ENCODE measurements at regions not wholly inside any gene's neighbourhood (a gene's known extent, or its start where the extent isn't known, plus 50 kb on each side); places are given as distances from the start of the nearest gene placed in this dataset.

DNA sequence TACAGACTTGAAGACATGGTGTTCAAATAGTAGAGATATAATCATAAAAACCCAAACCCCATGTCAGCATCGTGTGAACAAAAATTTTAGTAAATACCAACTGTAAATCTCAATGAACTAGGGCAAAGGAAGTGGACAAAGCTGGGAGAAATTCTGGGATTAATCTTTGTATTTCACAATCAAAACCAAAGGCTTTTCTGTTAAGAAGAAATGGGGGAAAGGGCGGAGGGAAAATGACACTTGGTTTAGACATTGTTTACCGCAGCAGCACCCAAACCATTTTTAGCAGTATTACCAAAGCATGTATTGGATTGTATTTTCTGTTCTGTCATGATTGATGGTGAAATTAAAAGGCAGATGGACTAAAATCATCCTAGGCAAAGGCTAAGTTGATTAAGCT is 134.2 kb upstream of the PRSS3 start:
- H2BK120ac ChIP-seq (ENCODE audit: low read depth, low read length) = no peak overlapping the region
- DNase-seq (no peak), ATAC-seq (ENCODE audit: low read depth) (no peak)
- H2AFZ ChIP-seq (replicated peaks; ENCODE audit: low read length, poor library complexity) = no peak overlapping the region
- intact Hi-C loops (cut with micrococcal nuclease) (no loop called here), dilution Hi-C loops (cut with HindIII; ENCODE audit: low sequenced_read_pairs, unreplicated experiment) (no loop called here), in situ Hi-C loops (cut with MboI; ENCODE audit: low sequenced_read_pairs) (no loop called here)
- H3K18ac ChIP-seq (ENCODE audit: low read depth, low read length) = no peak overlapping the region
- H2BK5ac ChIP-seq (ENCODE audit: low read depth, low read length, poor library complexity, severe bottlenecking) = no peak overlapping the region
- H3K79me1 ChIP-seq (ENCODE audit: low read depth in 1 of 2, low read length in 2 of 2) = no peaks in the 10 kb centered on the region
- H4K20me1 ChIP-seq (ENCODE audit: insufficient read depth, low read length) = no peaks in the 10 kb centered on the region
- no peak overlapping the region for H2BK15ac ChIP-seq (ENCODE audit: low read depth, low read length)
- H3K4me2 ChIP-seq (ENCODE audit: low read depth, low read length) = no peak overlapping the region
- H3K4me1 ChIP-seq (ENCODE audit: control insufficient read depth, insufficient read depth, low read length) = no peaks in the 10 kb centered on the region
- no peak overlapping the region for H2AK5ac ChIP-seq (ENCODE audit: low read depth, low read length)
- H3K56ac ChIP-seq (ENCODE audit: extremely low read depth, insufficient read depth, low read length) = no peak overlapping the region
- no peak overlapping the region for H3K23ac ChIP-seq (ENCODE audit: low read depth, low read length)
- POLR2A ChIA-PET (ENCODE audit: unreplicated experiment) = no interaction called here
- H4K5ac ChIP-seq (ENCODE audit: low read depth, low read length) = no peak overlapping the region
- no TSS peak for BruUV-seq (replicated peaks)
- no peak overlapping the region for H3K4ac ChIP-seq (ENCODE audit: low read depth, low read length)
- no peaks in the 10 kb centered on the region for H3K9me3 ChIP-seq (ENCODE audit: control insufficient read depth, insufficient read depth, low read length)
- H3K14ac ChIP-seq (replicated peaks; ENCODE audit: low read depth, low read length) = no peak overlapping the region
- H3K36me3 ChIP-seq (ENCODE audit: control insufficient read depth, insufficient read depth, low read length) = no peaks in the 10 kb centered on the region
- H2BK20ac ChIP-seq (ENCODE audit: low read depth, low read length) = no peak overlapping the region
- no peak overlapping the region for H3K9ac ChIP-seq (ENCODE audit: low read depth, low read length)
- H3K27me3 ChIP-seq (ENCODE audit: control insufficient read depth, insufficient read depth, low read length) = peaks cover 13% of the 10 kb centered on the region
- H2AK9ac ChIP-seq (replicated peaks; ENCODE audit: low read depth, low read length, poor library complexity) = no peak overlapping the region
- CTCF ChIA-PET = no interaction called here
- no peak overlapping the region for H3K27ac ChIP-seq (ENCODE audit: insufficient read depth, low read length)
- no peak for TF ChIP-seq CTCF (conservative IDR thresholded peaks at IDR 0.05; ENCODE audit: low read depth, low read length)
- TF ChIP-seq BHLHE40 (IDR thresholded peaks at IDR 0.05; ENCODE audit: low read depth, low read length) = no peak
- no peak for TF ChIP-seq ELK1 (IDR thresholded peaks at IDR 0.05; ENCODE audit: borderline replicate concordance, low read depth, low read length)
- TF ChIP-seq, protein P1, sequence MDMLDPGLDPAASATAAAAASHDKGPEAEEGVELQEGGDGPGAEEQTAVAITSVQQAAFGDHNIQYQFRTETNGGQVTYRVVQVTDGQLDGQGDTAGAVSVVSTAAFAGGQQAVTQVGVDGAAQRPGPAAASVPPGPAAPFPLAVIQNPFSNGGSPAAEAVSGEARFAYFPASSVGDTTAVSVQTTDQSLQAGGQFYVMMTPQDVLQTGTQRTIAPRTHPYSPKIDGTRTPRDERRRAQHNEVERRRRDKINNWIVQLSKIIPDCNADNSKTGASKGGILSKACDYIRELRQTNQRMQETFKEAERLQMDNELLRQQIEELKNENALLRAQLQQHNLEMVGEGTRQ (IDR thresholded peaks at IDR 0.05; ENCODE audit: low read depth, low read length) = no peak
- TF ChIP-seq POLR2A (IDR thresholded peaks at IDR 0.05; ENCODE audit: low read depth, low read length) = no peak
- TF ChIP-seq CHD1 (IDR thresholded peaks at IDR 0.05; ENCODE audit: low read depth, low read length) = no peak
- no peak for TF ChIP-seq RCOR1 (IDR thresholded peaks at IDR 0.05; ENCODE audit: insufficient replicate concordance, low read length)
- peak; percentile 42; the same call in 1 of the 2 replicates for TF ChIP-seq CEBPB (IDR thresholded peaks at IDR 0.05; ENCODE audit: low read depth, low read length)
- H3K9me1 ChIP-seq (ENCODE audit: insufficient read depth, low read length) = no peaks in the 10 kb centered on the region
- no peak overlapping the region for H3K4me3 ChIP-seq (ENCODE audit: insufficient read depth, low read depth, low read length)
- H4K8ac ChIP-seq (ENCODE audit: low read depth in 2 of 2, low read length in 2 of 2) = no peak overlapping the region
- no CpG with 5 or more reads among the region's 3 CpGs for WGBS, 2 experiments (ENCODE audit: extremely low coverage in 2 of 2, insufficient read length in 1 of 2)
- no peak overlapping the region for H4K91ac ChIP-seq (ENCODE audit: insufficient read depth, low read depth, low read length)

All from IMR-90 (cell line).